HG03280 (cell line): ENCODE measurements at regions not wholly inside any gene's neighbourhood (a gene's known extent, or its start where the extent isn't known, plus 50 kb on each side); places are given as distances from the start of the nearest gene placed in this dataset.
"Not testable (repeated sequence)": the region's sequence is repeated elsewhere in the genome, so short reads cannot be mapped to it uniquely, and the experiment has no call there.

ENCODE experiments used
- ATAC-seq: cut with Tn5 transposase; IDR thresholded peaks from one replicate; pipeline ENCODE4 v1.9.1; 2021; ENCODE audit warnings: mild to moderate bottlenecking, moderate library complexity; ENCODE audit not compliant: unreplicated experiment

- no peak for ATAC-seq
Measured at GRCh38 chr7:87007038-87007437, 52.4 kb downstream of the ELAPOR2 start.

- no peak for ATAC-seq
Measured at GRCh38 chr7:87004956-87005355, 54.5 kb downstream of the ELAPOR2 start.

DNA sequence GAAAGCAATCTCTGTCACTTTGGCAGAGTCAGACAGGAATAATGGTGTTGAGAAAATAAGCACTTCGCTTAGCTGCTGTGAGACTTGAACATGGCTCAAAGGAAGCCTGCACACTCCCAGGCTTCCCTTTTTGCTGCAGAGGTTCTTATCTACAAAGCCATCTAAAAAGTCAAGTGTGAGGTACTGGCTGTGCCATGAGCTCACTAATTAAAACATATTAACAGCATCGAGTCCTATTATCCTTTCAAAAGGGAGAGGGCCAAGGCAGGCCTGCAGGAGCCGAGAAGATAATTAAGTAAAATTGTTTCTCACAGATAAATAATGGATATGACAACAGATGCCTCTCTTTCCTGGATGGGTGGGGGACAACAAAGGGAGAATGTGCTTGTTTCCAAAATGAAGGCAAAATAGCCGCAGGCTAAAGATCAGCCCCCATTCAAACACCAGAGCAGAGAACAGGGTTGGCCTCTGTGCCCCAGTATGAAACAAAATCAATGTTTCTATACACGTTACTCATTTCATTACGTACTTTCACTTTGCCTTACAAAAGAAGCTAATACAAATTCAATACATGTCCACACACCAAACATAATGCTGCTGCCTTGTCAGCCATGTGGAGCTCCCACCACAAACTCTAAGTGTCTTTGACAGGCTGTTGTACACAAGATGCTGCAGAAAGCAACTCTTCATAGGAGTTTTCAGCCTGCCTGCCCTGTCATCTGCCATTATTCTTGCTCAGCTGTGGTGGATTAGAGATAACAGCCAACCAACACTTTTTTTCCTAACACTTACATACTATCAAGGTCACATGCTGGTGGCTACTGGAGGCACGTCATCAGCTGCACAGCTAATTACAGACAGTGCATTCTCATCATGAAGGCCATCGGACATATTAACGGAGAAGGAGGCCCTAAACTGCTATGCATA lies 55.3 kb downstream of the ELAPOR2 start:
- no peak for ATAC-seq

DNA sequence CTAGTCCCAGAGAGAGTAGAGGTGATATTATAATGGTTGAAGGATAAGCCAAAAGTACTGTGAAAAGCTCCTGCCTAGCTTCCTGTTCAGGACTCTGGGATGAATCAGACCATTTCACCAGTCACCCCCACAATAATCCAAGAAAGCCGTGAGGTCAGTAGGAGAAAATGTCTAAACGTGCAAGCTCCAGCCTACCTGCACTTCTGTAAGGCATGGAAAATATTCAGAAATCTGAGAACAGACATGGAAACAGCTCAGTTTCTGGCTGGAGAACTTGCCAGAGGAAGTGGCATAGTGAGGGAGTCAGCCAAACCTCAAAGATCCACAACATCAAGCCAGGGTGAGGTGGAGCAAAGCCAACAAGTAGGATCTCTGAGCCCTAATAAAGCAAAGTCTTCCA lies 58.2 kb downstream of the ELAPOR2 start:
- no peak for ATAC-seq

DNA sequence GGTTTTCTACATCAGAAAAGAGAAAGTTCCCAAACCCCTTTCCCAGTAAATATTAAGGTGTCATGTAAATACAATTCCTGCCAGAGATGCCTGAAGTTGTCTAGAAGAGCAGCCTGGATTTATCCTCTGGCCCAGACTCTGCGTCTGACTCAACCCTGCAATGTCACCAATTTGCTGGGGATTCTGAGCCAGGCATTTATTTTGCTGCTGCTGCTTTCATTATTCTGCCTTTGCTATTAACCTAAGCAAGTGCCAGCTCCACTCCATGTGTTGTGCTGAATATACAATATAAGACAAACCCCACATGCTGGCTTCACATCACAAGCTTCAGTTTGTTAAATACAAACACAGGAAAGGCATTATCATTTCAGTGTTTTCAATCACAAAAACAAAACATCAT lies 59.1 kb downstream of the ELAPOR2 start:
- ATAC-seq, result no peak

DNA sequence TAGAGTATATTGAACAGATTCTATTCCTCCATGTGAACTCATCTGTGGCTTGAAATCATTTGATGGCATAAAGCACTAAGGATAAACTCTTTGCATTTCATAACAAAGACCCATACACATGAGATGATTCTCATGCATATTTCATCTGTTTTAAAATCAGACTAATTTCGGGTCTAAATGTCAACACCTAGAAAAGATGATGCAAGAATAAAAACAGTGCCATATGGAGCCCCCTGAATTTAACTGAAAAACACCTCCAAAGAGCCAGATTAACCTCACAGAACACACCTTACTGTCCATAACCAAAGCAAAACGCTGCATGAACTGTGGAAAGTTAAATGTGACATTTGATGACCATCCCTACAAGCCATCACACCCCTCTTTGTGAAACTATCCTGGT lies 59.7 kb downstream of the ELAPOR2 start:
- no peak for ATAC-seq

DNA sequence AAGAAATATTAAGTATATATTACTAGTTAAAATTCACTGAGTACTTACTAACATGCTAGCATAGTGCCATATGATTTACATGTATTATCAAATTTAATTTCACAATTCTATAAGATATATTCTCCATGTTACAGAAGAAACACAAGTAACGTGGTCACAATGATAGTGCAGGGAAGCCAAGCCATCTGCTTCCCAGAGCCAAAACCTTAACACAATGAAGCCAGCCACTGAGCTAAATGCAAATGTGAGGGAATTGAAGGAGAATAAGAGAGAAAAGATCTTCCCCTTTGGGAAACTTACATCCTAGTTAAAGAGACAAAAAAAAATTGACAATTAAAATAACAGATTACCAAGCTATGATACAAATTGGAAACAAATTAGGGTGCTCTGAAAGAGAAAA lies 63.6 kb downstream of the ELAPOR2 start:
- no peak for ATAC-seq

DNA sequence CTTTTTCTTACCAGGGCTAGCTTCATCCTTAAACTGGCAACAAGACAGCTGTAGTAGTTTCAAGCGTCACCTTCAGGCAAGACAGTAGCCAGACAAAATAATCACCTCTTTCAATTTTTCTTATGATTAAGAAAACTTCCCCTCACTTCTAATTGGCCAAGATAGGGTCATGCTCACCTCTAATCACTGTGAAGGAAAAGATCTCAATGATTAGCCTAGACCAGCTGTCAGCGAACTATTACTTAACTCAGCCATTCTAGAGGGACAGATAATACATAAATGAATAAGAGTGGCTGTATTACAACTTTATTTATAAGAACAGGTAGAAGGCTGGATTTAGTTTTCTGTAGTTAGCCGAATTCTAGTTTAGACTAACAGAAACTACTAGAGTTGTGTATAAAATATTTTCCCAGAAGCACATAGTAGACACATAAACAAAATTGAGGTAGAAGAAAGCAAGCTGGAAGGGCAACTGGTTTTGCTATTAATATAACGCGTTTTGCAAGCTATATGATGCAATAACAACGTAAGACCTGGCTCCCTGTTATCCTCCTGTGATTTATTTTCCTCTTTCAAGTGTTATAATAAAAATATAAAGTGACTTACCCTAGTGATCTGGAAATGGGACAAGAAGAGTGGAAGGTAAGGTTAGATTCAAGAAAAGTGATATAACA lies 64.3 kb downstream of the ELAPOR2 start:
- ATAC-seq, result no peak

DNA sequence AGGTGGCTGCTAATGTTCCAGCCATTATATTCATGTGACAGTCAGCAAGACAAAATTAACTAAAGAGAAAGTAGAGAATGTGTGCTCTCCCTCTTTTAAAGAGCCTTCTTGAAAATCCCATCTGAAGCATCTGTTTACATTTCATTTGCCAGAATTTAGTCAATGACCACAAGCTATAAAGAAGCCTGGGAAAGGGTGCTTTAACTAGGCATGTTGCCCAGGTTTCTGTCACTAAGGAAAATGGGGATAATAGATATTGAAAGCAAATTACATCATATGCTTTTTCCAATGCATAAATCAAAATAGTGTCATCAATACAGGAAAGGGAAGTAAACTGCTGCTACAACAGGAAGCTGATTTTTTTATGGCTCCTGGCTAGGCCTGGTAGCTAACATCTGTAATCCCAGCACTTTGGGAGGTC lies 67.7 kb downstream of the ELAPOR2 start:
- ATAC-seq, result no peak

DNA sequence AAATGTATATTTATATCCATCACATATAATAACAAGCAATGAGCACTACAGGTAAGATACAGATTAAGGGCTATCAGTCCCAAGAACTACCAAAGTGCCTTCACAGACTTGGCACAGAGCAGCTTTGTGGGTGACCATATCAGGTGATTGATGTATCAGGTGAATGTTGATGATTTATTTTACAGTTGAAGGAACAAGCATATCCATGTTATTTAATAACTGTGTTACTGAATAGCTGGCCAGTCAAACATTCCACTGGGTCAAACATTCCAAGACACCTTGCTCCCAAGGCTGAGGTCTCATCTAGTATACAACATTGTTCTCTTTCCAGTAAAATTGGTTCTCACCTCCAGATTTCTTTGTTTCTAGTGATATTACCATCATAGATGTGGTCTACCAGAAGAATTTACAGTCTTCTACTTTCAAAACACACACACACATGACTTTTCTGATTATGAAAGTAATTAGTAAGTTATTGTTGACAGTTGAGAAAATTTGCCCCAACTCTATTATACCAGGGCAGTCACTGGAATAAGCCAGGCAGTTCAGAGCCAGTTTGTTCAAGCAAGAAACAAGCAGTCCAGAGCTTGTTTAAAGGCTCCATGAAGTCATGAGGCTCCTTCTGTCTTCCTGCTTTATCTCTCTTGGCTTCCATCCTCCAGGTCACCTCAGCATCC lies 68.2 kb downstream of the ELAPOR2 start:
- ATAC-seq, result no peak

GRCh38 chr7:86989407-86989806 lies 70.0 kb downstream of the ELAPOR2 start:
- ATAC-seq, result no peak

GRCh38 chr7:86987834-86988233 lies 71.6 kb downstream of the ELAPOR2 start:
- not testable (repeated sequence) for ATAC-seq

DNA sequence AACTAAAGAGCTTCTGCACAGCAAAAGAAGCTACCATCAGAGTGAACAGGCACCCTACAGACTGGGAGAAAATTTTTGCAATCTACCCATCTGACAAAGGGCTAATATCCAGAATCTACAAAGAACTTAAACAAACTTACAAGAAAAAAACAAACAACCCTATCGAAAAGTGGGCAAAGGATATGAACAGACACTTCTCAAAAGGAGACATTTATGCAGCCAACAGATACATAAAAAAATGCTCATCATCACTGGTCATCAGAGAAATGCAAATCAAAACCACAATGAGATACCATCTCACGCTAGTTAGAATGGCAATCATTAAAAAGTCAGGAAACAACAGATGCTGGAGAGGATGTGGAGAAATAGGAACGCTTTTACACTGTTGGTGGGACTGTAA lies 72.1 kb downstream of the ELAPOR2 start:
- not testable (repeated sequence) for ATAC-seq

DNA sequence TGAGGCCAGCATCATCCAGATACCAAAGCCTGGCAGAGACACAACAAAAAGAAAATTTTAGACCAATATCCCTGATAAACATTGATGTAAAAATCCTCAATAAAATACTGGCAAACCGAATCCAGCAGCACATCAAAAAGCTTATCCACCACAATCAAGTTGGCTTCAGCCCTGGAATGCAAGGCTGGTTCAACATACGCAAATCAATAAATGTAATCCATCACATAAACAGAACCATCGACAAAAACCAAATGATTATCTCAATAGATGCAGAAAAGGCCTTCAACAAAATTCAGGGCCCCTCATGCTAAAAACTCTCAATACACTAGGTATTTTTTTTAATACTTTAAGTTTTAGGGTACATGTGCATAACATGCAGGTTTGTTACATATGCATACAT lies 74.1 kb downstream of the ELAPOR2 start:
- not testable (repeated sequence) for ATAC-seq

GRCh38 chr7:86983654-86984053 lies 75.8 kb downstream of the ELAPOR2 start:
- not testable (repeated sequence) for ATAC-seq

DNA sequence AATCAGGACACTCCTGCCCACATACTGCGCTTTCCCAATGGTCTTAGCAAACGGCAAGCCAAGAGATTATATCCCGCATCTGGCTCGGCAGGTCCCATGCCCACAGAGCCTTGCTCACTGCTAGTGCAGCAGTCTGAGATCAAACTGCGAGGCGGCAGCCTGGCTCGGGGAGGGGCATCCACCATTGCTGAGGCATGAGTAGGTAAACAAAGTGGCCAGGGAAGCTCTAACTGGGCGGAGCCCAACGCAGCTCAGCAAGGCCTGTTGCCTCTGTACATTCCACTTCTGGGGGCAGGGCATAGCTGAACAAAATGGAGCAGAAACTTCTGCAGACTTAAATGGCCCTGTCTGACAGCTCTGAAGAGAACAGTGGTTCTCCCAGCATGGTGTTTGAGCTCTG lies 77.5 kb downstream of the ELAPOR2 start:
- ATAC-seq, result not testable (repeated sequence)

DNA sequence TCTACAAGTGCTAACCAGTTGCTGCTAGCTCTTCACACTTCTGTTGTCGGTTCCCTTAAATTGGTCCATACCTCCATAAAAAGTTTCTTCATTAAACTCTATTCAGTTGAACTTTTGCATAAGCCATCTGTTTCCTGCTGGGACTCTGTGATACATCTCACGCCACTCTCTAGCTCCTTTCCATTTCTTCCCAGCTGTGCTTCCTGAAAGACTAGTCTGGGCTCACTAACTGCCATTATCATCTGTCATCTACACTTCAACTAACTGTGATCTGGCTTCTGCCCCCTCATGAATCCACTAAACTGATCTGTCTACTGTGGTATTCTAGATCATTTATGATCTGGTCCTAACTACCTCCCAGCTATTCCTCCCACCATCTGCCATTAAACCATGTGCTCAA lies 78.3 kb downstream of the ELAPOR2 start:
- ATAC-seq, result no peak

GRCh38 chr7:86980223-86980622 lies 79.2 kb downstream of the ELAPOR2 start:
- no peak for ATAC-seq

GRCh38 chr7:86978808-86979506 lies 80.5 kb downstream of the ELAPOR2 start:
- peak; percentile 88 for ATAC-seq

GRCh38 chr7:86976958-86977357 lies 82.5 kb downstream of the ELAPOR2 start:
- ATAC-seq, result no peak

GRCh38 chr7:86975914-86976313 lies 83.5 kb downstream of the ELAPOR2 start:
- ATAC-seq, result no peak
